OCI-LY7 (cell line): ENCODE measurements at regions not wholly inside any gene's neighbourhood (a gene's known extent, or its start where the extent isn't known, plus 50 kb on each side); places are given as distances from the start of the nearest gene placed in this dataset.

Experiments
- CTCF ChIP-seq: fragments of 200-600 bp; sonication (generic); conservative IDR thresholded peaks from 2 replicates; pipeline ENCODE4 v1.5.1; 2014; ENCODE audit warnings: mild to moderate bottlenecking, antibody characterized with exemption, low read length, moderate library complexity, mixed read lengths
- EZH2phosphoT487 ChIP-seq: fragments of 200-600 bp; sonication (generic); IDR thresholded peaks from 2 replicates; pipeline ENCODE4 v1.6.1; 2018; ENCODE audit warnings: low read depth, borderline replicate concordance, mild to moderate bottlenecking, mixed run types, antibody characterized with exemption, low read length, moderate library complexity, mixed read lengths

GRCh38 chr17:33990943-33991706 is 264.0 kb upstream of the CCL2 start:
- TF ChIP-seq CTCF (no peak), EZH2phosphoT487 (no peak)
